KMS-11 (cell line): ENCODE measurements at regions not wholly inside any gene's neighbourhood (a gene's known extent, or its start where the extent isn't known, plus 50 kb on each side); places are given as distances from the start of the nearest gene placed in this dataset.

ENCODE experiments used
- H2AFZ ChIP-seq: fragments of 200-600 bp; sonication (generic); 2 replicates; pipeline ENCODE4 v1.6.1; 2016; ENCODE audit warnings: antibody characterized with exemption, mixed run types, low read depth
- H3K27ac ChIP-seq: fragments of 200-600 bp; sonication (generic); 2 replicates; pipeline ENCODE4 v1.6.1; 2016; ENCODE audit warnings: mild to moderate bottlenecking, mixed run types
- H3K27me3 ChIP-seq: fragments of 200-600 bp; sonication (generic); 2 replicates; pipeline ENCODE4 v1.6.1; 2017; ENCODE audit warnings: mild to moderate bottlenecking, low read depth, mixed run types, moderate library complexity; ENCODE audit not compliant: insufficient read depth
- H3K36me3 ChIP-seq: fragments of 200-600 bp; sonication (generic); 2 replicates; pipeline ENCODE4 v1.6.1; 2017; ENCODE audit warnings: mild to moderate bottlenecking, mixed run types; ENCODE audit not compliant: insufficient read depth
- H3K4me1 ChIP-seq: fragments of 200-600 bp; sonication (generic); 2 replicates; pipeline ENCODE4 v1.6.1; 2016; ENCODE audit warnings: mild to moderate bottlenecking, low read depth, mixed run types; ENCODE audit not compliant: poor library complexity, severe bottlenecking
- H3K4me2 ChIP-seq: fragments of 200-600 bp; sonication (generic); 2 replicates; pipeline ENCODE4 v1.7.0; 2016; ENCODE audit warnings: mild to moderate bottlenecking, mixed run types
- H3K4me3 ChIP-seq: fragments of 200-600 bp; sonication (generic); IDR thresholded peaks from 2 replicates; pipeline ENCODE4 v1.6.1; 2017; ENCODE audit warnings: low read depth, low read length, mixed read lengths; ENCODE audit not compliant: insufficient read depth
- H3K79me2 ChIP-seq: fragments of 200-600 bp; sonication (generic); 2 replicates; pipeline ENCODE4 v1.6.1; 2016; ENCODE audit warnings: low read depth, mixed run types; ENCODE audit not compliant: insufficient read depth
- H3K9ac ChIP-seq: fragments of 200-600 bp; sonication (generic); 2 replicates; pipeline ENCODE4 v1.6.1; 2016; ENCODE audit warnings: mild to moderate bottlenecking, mixed run types
- H4K20me1 ChIP-seq: fragments of 200-600 bp; sonication (generic); 2 replicates; pipeline ENCODE4 v1.6.1; 2016; ENCODE audit warnings: mild to moderate bottlenecking, mixed run types; ENCODE audit not compliant: insufficient read depth
- CTCF ChIP-seq: fragments of 200-600 bp; sonication (generic); conservative IDR thresholded peaks from 2 replicates; pipeline ENCODE4 v1.6.1; 2017; ENCODE audit warnings: low read depth, mild to moderate bottlenecking, antibody characterized with exemption, low read length, moderate library complexity, mixed read lengths

- Histone ChIP-seq H2AFZ (no peak overlapping the region), H3K9ac (no peak overlapping the region), H3K79me2 (no peaks in the 10 kb centered on the region), H3K4me3 (no peak overlapping the region), H3K36me3 (no peaks in the 10 kb centered on the region), H3K27ac (no peak overlapping the region), H3K4me1 (no peaks in the 10 kb centered on the region), H4K20me1 (no peaks in the 10 kb centered on the region), H3K27me3 (peaks cover 92% of the 10 kb centered on the region), H3K4me2 (no peak overlapping the region)
- TF ChIP-seq CTCF = no peak
These were observed 212.4 kb downstream of the RBFOX3 start for GRCh38 chr17:79398441-79398840.

DNA sequence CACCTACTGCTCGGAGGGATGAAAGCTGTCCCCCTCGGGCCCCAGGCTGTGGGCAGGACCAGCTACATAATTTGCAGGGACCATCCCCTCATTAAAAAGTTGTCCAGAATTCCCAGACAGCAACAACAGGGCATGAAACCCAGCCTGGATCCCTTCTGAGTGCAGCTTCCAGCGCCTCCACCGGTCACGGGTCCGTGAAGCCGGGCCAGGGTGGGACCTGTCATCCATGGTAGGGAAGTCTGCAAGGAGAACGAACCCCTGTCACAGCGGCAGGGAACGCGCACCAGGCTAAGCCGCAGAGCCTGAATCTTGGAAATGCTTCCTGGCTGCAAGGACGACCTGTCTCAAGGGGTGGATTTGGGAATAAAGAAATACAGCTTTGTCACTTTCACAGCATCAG is 214.2 kb downstream of the RBFOX3 start:
- Histone ChIP-seq H3K27me3 (peaks cover 90% of the 10 kb centered on the region), H3K4me1 (no peaks in the 10 kb centered on the region)

GRCh38 chr17:79395545-79395944 is 215.3 kb downstream of the RBFOX3 start:
- Histone ChIP-seq H3K4me2 (no peak overlapping the region), H3K27ac (no peak overlapping the region)
- TF ChIP-seq CTCF = no peak

More for the DNA sequence above, 214.2 kb downstream of the RBFOX3 start:
- H3K27ac ChIP-seq = no peak overlapping the region
- H4K20me1 ChIP-seq = no peaks in the 10 kb centered on the region
- H3K4me3 ChIP-seq = no peak overlapping the region
- no peak overlapping the region for H3K9ac ChIP-seq
- no peak overlapping the region for H2AFZ ChIP-seq
- no peaks in the 10 kb centered on the region for H3K36me3 ChIP-seq
- no peak for TF ChIP-seq CTCF
- no peaks in the 10 kb centered on the region for H3K79me2 ChIP-seq
- H3K4me2 ChIP-seq = no peak overlapping the region

DNA sequence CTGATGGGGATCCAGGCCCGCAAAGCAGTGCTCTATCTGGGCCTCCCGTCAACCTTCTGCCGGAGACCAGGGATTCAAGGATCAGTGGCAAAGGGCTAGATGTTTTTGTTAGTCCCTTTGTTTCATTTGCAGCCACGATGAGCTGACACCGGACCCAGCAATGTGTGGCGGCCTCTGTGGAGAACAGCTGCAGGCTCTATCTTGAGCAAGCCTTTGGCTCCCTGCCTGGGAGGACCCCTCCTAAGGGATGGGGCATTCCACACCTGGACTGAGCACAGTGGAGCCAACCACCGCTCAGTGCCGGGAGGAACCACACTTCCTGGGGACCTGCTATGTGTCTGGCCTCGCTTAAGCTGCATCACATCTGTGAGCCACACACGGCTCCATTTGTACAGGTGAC is 215.8 kb downstream of the RBFOX3 start:
- peaks cover 96% of the 10 kb centered on the region for H3K27me3 ChIP-seq
- H3K4me3 ChIP-seq = no peak overlapping the region
- no peak overlapping the region for H3K27ac ChIP-seq
- no peak for TF ChIP-seq CTCF
- no peaks in the 10 kb centered on the region for H3K4me1 ChIP-seq
- no peaks in the 10 kb centered on the region for H3K36me3 ChIP-seq
- no peak overlapping the region for H2AFZ ChIP-seq
- no peaks in the 10 kb centered on the region for H4K20me1 ChIP-seq
- H3K4me2 ChIP-seq = no peak overlapping the region
- no peaks in the 10 kb centered on the region for H3K79me2 ChIP-seq
- no peak overlapping the region for H3K9ac ChIP-seq

More at GRCh38 chr17:79395545-79395944, 215.3 kb downstream of the RBFOX3 start:
- Histone ChIP-seq H3K4me3 (no peak overlapping the region), H3K36me3 (no peaks in the 10 kb centered on the region), H2AFZ (no peak overlapping the region), H4K20me1 (no peaks in the 10 kb centered on the region), H3K9ac (no peak overlapping the region), H3K79me2 (no peaks in the 10 kb centered on the region), H3K27me3 (peaks cover 96% of the 10 kb centered on the region), H3K4me1 (no peaks in the 10 kb centered on the region)
